Thyroid gland (tissue), 4 donors: ENCODE measurements at regions not wholly inside any gene's neighbourhood (a gene's known extent, or its start where the extent isn't known, plus 50 kb on each side); places are given as distances from the start of the nearest gene placed in this dataset.

Experiments
- DNase-seq, 2 donors: peaks; one replicate each; pipeline ENCODE4 v3.0.0-alpha.2; 2019
- H3K27ac ChIP-seq, 3 donors: fragments of 200-600 bp; sonication (generic); 1 replicate in 2 of 3; 2 replicates in 1 of 3; pipeline ENCODE4 v1.5.1; 2016 to 2019; ENCODE audit warnings: mild to moderate bottlenecking in 1 of 3, moderate library complexity in 1 of 3
- H3K27me3 ChIP-seq: fragments of 200-600 bp; sonication (generic); one replicate; pipeline ENCODE4 v1.5.1; 2019
- H3K36me3 ChIP-seq, 2 donors: fragments of 200-600 bp; sonication (generic); one replicate each; pipeline ENCODE4 v1.5.1; 2016 to 2019
- H3K4me1 ChIP-seq, 2 donors: fragments of 200-600 bp; sonication (generic); one replicate each; pipeline ENCODE4 v1.5.1; 2017 to 2019
- H3K4me3 ChIP-seq, 3 donors: fragments of 200-600 bp; sonication (generic); replicated peaks in 1 of 3; 1 replicate in 2 of 3; 2 replicates in 1 of 3; pipeline ENCODE4 v1.5.1; 2016; ENCODE audit warnings: mild to moderate bottlenecking in 1 of 3
- H3K9me3 ChIP-seq: fragments of 200-600 bp; sonication (generic); one replicate; pipeline ENCODE4 v1.5.1; 2017
- POLR2A ChIP-seq, 2 donors: fragments of 450-650 bp; IDR thresholded peaks; one replicate each; pipeline ENCODE4 v1.6.1; 2017; ENCODE audit warnings: antibody characterized with exemption in 2 of 2, mild to moderate bottlenecking in 2 of 2, moderate library complexity in 1 of 2
- WGBS, 2 donors: methylation state at CpG; one replicate each; pipeline ENCODE4 v1.1.5; 2017; 5-methylcytosine and 5-hydroxymethylcytosine counted together
- intact Hi-C: fragments of 100-400 bp; cut with DNase I; formaldehyde crosslinking; loops from one replicate; pipeline ENCODE4 v1.15.1; 2023
- TF ChIP-seq, protein P1 (sequence below), 6 experiments: fragments of 200-600 bp in 3 of 6; fragments of 450-650 bp in 3 of 6; sonication (generic) in 3 of 6; IDR thresholded peaks; one replicate each; pipeline ENCODE4 v1.5.1; 2016 to 2019; ENCODE audit warnings: antibody characterized with exemption in 6 of 6, mild to moderate bottlenecking in 2 of 6, inconsistent platforms in 1 of 6, moderate library complexity in 1 of 6

DNA sequence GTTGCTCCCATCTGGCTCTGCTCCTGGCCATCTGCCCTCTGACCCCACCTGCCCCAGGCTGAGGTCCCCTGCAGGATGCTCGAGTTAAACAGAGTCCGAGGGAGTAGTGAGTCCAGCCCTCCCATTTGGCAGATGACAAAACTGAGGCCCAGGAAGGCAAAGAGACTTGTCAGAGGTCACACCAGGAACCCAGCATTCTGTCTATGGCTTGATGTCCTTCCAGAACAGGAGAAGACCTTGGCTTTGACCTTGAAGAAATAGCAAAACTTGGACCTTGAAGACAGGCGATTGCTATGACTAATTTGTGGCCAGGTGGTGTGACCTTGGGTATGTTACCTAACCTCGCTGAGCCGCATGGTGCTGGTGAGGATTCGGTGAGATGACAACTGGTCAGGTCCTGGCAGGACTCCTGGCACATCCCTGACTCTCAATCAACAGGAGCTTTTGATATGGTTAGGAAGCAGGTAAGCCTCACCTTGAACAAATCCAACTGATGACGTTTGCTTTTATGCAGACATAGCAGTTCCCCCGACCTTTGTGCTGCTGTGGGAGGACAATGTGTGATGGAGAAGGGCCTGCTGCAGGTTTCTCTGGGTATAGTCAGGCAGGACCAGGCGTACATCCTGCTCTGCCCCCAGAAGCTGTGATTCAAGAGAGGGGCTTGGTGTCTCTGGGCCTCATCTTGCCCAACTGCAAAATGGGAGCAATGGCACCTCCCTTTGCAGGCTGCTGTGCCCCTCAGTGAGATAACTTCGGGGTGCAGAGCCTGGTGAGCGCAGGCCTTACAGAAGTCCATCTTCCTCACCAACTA is 198.7 kb downstream of the C9orf50 start:
- WGBS, 2 donors = 86% methylated on average over 9 to 11 of the region's 11 CpGs
- intact Hi-C loops = no loop called here

DNA sequence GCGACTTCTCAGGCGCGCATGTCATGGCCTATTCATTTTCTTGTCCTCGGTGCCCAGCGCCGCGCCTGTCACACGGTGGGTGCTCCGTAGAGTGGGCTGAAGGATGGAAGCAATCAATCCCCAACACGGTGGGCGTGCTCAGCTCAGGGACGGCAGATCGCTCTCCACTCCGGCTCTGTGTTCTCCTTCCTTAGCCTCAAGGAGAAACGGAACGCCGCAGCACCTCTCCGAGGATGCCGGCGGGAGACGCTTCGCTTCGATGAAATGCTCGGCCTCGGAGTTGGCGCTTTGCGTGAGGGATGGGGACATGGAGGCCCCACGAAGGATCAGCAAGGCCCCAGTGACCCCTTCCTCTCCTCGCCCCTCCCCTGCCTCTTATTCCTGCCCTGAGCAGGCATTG is 199.5 kb downstream of the C9orf50 start:
- no peak overlapping the region for H3K27ac ChIP-seq
- TF ChIP-seq, protein P1, sequence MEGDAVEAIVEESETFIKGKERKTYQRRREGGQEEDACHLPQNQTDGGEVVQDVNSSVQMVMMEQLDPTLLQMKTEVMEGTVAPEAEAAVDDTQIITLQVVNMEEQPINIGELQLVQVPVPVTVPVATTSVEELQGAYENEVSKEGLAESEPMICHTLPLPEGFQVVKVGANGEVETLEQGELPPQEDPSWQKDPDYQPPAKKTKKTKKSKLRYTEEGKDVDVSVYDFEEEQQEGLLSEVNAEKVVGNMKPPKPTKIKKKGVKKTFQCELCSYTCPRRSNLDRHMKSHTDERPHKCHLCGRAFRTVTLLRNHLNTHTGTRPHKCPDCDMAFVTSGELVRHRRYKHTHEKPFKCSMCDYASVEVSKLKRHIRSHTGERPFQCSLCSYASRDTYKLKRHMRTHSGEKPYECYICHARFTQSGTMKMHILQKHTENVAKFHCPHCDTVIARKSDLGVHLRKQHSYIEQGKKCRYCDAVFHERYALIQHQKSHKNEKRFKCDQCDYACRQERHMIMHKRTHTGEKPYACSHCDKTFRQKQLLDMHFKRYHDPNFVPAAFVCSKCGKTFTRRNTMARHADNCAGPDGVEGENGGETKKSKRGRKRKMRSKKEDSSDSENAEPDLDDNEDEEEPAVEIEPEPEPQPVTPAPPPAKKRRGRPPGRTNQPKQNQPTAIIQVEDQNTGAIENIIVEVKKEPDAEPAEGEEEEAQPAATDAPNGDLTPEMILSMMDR (IDR thresholded peaks at IDR 0.05) = no peak
- no peak for TF ChIP-seq POLR2A (IDR thresholded peaks at IDR 0.05)
- H3K36me3 ChIP-seq = no peaks in the 10 kb centered on the region
- DNase-seq = no peak
- H3K4me3 ChIP-seq = no peak overlapping the region
- H3K27me3 ChIP-seq = no peaks in the 10 kb centered on the region
- no peaks in the 10 kb centered on the region for H3K9me3 ChIP-seq
- intact Hi-C loops = no loop called here
- 82 to 87% methylated on average over 28 to 29 of the region's 29 CpGs for WGBS, 2 donors
- H3K4me1 ChIP-seq = peaks cover 0 to 17% of the 10 kb centered on the region in 2 donors

More for the DNA sequence above, 198.7 kb downstream of the C9orf50 start:
- Histone ChIP-seq H3K27ac (peak overlapping the region in 1 of 3 donors; percentile 24), H3K9me3 (no peaks in the 10 kb centered on the region), H3K36me3 (no peaks in the 10 kb centered on the region), H3K4me3 (no peak overlapping the region), H3K4me1 (peaks cover 0 to 17% of the 10 kb centered on the region in 2 donors), H3K27me3 (no peaks in the 10 kb centered on the region)
- TF ChIP-seq POLR2A (IDR thresholded peaks at IDR 0.05) = no peak
- TF ChIP-seq, protein P1 (IDR thresholded peaks at IDR 0.05) = no peak
- DNase-seq = no peak

DNA sequence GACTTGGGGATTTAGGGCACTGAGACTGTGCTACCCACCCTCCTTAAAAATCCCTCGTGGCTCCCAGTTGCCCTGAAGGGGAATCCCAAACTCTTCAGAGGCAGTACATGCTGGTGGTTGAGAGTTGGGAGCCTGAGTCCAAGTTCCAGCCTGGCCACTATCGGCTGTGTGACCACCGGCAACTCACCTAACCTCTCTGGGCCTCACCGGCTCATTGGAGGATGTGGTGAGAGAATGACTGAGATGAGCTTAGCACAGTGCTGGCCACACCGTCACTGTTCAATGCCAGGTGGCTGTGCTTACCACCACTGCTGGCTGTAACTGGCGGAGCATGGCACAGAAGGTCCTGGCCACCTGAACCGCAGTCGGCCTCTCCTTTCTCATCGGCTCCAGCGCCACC is 200.2 kb downstream of the C9orf50 start:
- DNase-seq = no peak
- WGBS, 2 donors = 92 to 97% methylated on average over 7 to 8 of the region's 10 CpGs
- Histone ChIP-seq H3K36me3 (no peaks in the 10 kb centered on the region), H3K4me1 (peaks cover 0 to 17% of the 10 kb centered on the region in 2 donors), H3K27me3 (no peaks in the 10 kb centered on the region), H3K27ac (no peak overlapping the region), H3K9me3 (no peaks in the 10 kb centered on the region), H3K4me3 (no peak overlapping the region)
- TF ChIP-seq POLR2A (IDR thresholded peaks at IDR 0.05) = no peak
- TF ChIP-seq, protein P1 (IDR thresholded peaks at IDR 0.05) = no peak
- intact Hi-C loops = no loop called here

DNA sequence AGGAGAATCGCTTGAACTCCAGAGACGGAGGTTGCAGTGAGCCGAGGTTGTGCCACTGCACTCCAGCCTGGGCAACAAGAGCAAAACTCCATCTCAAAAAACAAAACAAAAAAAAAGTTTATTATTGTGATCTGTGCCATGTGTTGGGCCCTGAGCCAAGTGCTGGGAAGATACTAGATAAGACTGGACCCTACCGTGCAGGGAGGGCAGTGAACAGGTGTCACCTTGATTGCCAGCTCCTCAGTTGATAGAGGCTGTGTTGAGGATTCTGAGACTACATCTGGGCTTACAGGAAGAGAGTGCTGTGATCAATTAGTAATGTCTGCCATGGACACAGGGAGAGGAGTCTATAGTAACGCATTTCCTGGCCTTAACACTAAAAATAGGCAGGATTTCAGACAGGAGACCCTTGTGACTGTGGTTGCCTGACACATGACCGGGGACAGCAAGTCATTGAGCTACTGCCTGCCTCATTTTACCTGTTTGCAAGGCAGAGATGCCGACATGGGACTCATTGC is 201.5 kb downstream of the C9orf50 start:
- 91 to 92% methylated on average over 7 of the region's 7 CpGs for WGBS, 2 donors
- H3K27ac ChIP-seq = no peak overlapping the region
- peaks cover 8 to 20% of the 10 kb centered on the region in 2 donors for H3K4me1 ChIP-seq
- H3K36me3 ChIP-seq = no peaks in the 10 kb centered on the region
- no peaks in the 10 kb centered on the region for H3K9me3 ChIP-seq
- TF ChIP-seq, protein P1 (IDR thresholded peaks at IDR 0.05) = no peak
- no peak for TF ChIP-seq POLR2A (IDR thresholded peaks at IDR 0.05)
- no peak for DNase-seq
- intact Hi-C loops = no loop called here
- no peaks in the 10 kb centered on the region for H3K27me3 ChIP-seq
- no peak overlapping the region for H3K4me3 ChIP-seq

DNA sequence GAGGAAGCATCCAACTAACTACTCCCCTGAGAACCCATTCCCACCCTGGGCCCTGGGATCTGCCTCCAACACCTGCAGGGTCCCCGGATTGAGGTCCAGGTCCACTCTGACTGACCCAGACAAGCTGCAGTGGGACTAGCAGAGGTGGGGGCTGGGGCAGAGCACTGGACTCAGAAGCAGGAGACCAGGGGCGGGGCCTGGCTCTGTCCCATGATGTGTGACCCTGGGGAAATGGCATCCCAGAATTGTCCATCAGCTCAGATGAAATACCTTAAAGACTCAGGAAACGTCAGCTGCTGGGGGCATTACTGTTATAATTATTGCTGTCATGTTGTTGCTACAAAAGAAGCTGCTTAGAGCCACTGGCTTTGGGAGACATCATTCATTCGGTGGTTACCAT is 202.4 kb downstream of the C9orf50 start:
- DNase-seq = no peak
- Histone ChIP-seq H3K4me1 (peaks cover 14 to 27% of the 10 kb centered on the region in 2 donors), H3K27ac (no peak overlapping the region), H3K9me3 (no peaks in the 10 kb centered on the region), H3K27me3 (no peaks in the 10 kb centered on the region), H3K4me3 (no peak overlapping the region), H3K36me3 (no peaks in the 10 kb centered on the region)
- TF ChIP-seq, protein P1 (IDR thresholded peaks at IDR 0.05) = no peak
- no peak for TF ChIP-seq POLR2A (IDR thresholded peaks at IDR 0.05)
- WGBS, 2 donors = 76 to 82% methylated on average over 4 of the region's 4 CpGs
- intact Hi-C loops = no loop called here
